OCI-LY1 (cell line): ENCODE measurements at regions not wholly inside any gene's neighbourhood (a gene's known extent, or its start where the extent isn't known, plus 50 kb on each side); places are given as distances from the start of the nearest gene placed in this dataset.

Experiments used
- EZH2 ChIP-seq: fragments of 200-600 bp; sonication (generic), shearing (Covaris generic); IDR thresholded peaks from 2 replicates; pipeline ENCODE4 v1.8.0; 2017; ENCODE audit warnings: borderline replicate concordance, mixed run types, mild to moderate bottlenecking, antibody characterized with exemption, low read length, moderate library complexity, mixed read lengths
- TF ChIP-seq, protein P1 (sequence below): fragments of 200-600 bp; sonication (generic), shearing (Covaris generic); IDR thresholded peaks from 2 replicates; pipeline ENCODE4 v1.5.1; 2017; ENCODE audit warnings: mild to moderate bottlenecking, antibody characterized with exemption, low read length, moderate library complexity, mixed read lengths

GRCh38 chr4:12137575-12137974 lies 708.9 kb upstream of the HS3ST1 start:
- TF ChIP-seq, protein P1, sequence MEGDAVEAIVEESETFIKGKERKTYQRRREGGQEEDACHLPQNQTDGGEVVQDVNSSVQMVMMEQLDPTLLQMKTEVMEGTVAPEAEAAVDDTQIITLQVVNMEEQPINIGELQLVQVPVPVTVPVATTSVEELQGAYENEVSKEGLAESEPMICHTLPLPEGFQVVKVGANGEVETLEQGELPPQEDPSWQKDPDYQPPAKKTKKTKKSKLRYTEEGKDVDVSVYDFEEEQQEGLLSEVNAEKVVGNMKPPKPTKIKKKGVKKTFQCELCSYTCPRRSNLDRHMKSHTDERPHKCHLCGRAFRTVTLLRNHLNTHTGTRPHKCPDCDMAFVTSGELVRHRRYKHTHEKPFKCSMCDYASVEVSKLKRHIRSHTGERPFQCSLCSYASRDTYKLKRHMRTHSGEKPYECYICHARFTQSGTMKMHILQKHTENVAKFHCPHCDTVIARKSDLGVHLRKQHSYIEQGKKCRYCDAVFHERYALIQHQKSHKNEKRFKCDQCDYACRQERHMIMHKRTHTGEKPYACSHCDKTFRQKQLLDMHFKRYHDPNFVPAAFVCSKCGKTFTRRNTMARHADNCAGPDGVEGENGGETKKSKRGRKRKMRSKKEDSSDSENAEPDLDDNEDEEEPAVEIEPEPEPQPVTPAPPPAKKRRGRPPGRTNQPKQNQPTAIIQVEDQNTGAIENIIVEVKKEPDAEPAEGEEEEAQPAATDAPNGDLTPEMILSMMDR, result no peak
- TF ChIP-seq EZH2, result no peak
